K562 (cell line): ENCODE measurements at regions not wholly inside any gene's neighbourhood (a gene's known extent, or its start where the extent isn't known, plus 50 kb on each side); places are given as distances from the start of the nearest gene placed in this dataset.

Experiments used
- ATAC-seq: fragments of 200-7000 bp; cut with Tn5 transposase; 3 replicates; pipeline ENCODE4 v1.9.1; 2020; ENCODE audit warnings: moderate library complexity
- BruUV-seq: library from RNA; stranded (reverse); fragments of 400-500 nt; replicated peaks from 2 replicates; lab custom pipeline; 2021; lab: Mats Ljungman, UMichigan
- CTCF ChIA-PET: fragments of 300-600 bp; formaldehyde crosslinking; extraction: SDS; loops from one replicate; lab custom pipeline; 2021; ENCODE audit warnings: low intra/inter-chr PET ratio; lab: Yijun Ruan, JAX
- POLR2A ChIA-PET: fragments of 300-600, 350-650 bp; sonication (Branson Sonifier 250); formaldehyde crosslinking; extraction: SDS; loops from one replicate; lab custom pipeline; 2021; ENCODE audit warnings: antibody characterized with exemption, inconsistent platforms; lab: Yijun Ruan, JAX
- DNase-seq, 4 experiments: peaks; one replicate each; pipeline versions ENCODE4 v3.0.0 to v3.0.0-alpha.2; 2011 to 2018; ENCODE audit warnings: low spot score in 3 of 4, mixed read lengths in 3 of 4; ENCODE audit errors: extremely low read depth in 1 of 4
- FAIRE-seq: peaks from 2 replicates; lab custom pipeline; 2011; peaks lifted over from hg19 to GRCh38; lab: Jason Lieb, UNC
- H2AFZ ChIP-seq: 2 replicates; pipeline ENCODE4 v1.6.0; 2011; ENCODE audit warnings: low read depth, low read length, control low read depth, inconsistent platforms
- H3K27ac ChIP-seq: fragments of 200-600 bp; 3 replicates; pipeline ENCODE4 v1.8.0; 2011; ENCODE audit warnings: low read depth, mild to moderate bottlenecking, control low read depth, inconsistent platforms, low read length, moderate library complexity, mixed read lengths; ENCODE audit errors: extremely low read depth
- H3K27me3 ChIP-seq, 2 experiments: fragments of 300-600 bp in 1 of 2; 2 replicates in 1 of 2; 3 replicates in 1 of 2; pipeline versions ENCODE4 v1.6.0 to v1.8.0; 2011; ENCODE audit warnings: inconsistent platforms in 2 of 2, low read length in 2 of 2, mild to moderate bottlenecking in 1 of 2, mixed read lengths in 1 of 2, moderate library complexity in 1 of 2; ENCODE audit not compliant: control insufficient read depth in 2 of 2, insufficient read depth in 2 of 2
- H3K36me3 ChIP-seq: fragments of 300-600 bp; 3 replicates; pipeline ENCODE4 v1.8.0; 2011; ENCODE audit warnings: mild to moderate bottlenecking, low read length, inconsistent platforms; ENCODE audit not compliant: control insufficient read depth, insufficient read depth
- H3K4me1 ChIP-seq, 2 experiments: fragments of 200-600 bp in 1 of 2; replicated peaks in 1 of 2; 2 replicates in 1 of 2; 3 replicates in 1 of 2; pipeline versions ENCODE4 v1.5.1 to v1.8.0; 2011; ENCODE audit warnings: inconsistent platforms in 2 of 2, low read length in 2 of 2, mild to moderate bottlenecking in 1 of 2, mixed read lengths in 1 of 2, moderate library complexity in 1 of 2; ENCODE audit not compliant: control insufficient read depth in 2 of 2, insufficient read depth in 2 of 2
- H3K4me2 ChIP-seq: 2 replicates; pipeline ENCODE4 v1.6.1; 2011; ENCODE audit warnings: low read length, control low read depth, inconsistent platforms, mixed read lengths; ENCODE audit not compliant: insufficient read depth
- H3K4me3 ChIP-seq: fragments of 200-600 bp; sonication (generic), shearing (Covaris generic); 2 replicates; pipeline ENCODE4 v1.5.1; 2016; ENCODE audit warnings: control low read depth, inconsistent platforms
- H3K79me2 ChIP-seq: fragments of 200-600 bp; 3 replicates; pipeline ENCODE4 v1.8.0; 2011; ENCODE audit warnings: low read length, inconsistent platforms; ENCODE audit not compliant: control insufficient read depth, insufficient read depth
- H3K9ac ChIP-seq, 2 experiments: 2 replicates each; pipeline versions ENCODE4 v1.6.0 to v1.6.1; 2011; ENCODE audit warnings: low read depth in 2 of 2, low read length in 2 of 2, control low read depth in 1 of 2, inconsistent platforms in 1 of 2, mild to moderate bottlenecking in 1 of 2, mixed read lengths in 1 of 2; ENCODE audit not compliant: insufficient read depth in 1 of 2
- H3K9me1 ChIP-seq: one replicate; pipeline ENCODE4 v1.6.0; 2011; ENCODE audit warnings: inconsistent platforms, mild to moderate bottlenecking, low read length, moderate library complexity; ENCODE audit not compliant: control insufficient read depth, insufficient read depth
- H3K9me3 ChIP-seq: replicated peaks from 2 replicates; pipeline ENCODE4 v1.5.1; 2011; ENCODE audit warnings: low read depth, low read length, inconsistent platforms; ENCODE audit not compliant: control insufficient read depth, insufficient read depth
- H4K20me1 ChIP-seq: replicated peaks from 2 replicates; pipeline ENCODE4 v1.6.1; 2011; ENCODE audit warnings: low read length, inconsistent platforms, mixed read lengths; ENCODE audit not compliant: control insufficient read depth, insufficient read depth
- CREB1 ChIP-seq, 2 experiments: sonication (generic) in 1 of 2; formaldehyde crosslinking in 1 of 2; IDR thresholded peaks; 2 replicates each; pipeline versions ENCODE4 v1.6.1 to v1.8.0; 2012 to 2022; ENCODE audit warnings: inconsistent platforms in 1 of 2, mild to moderate bottlenecking in 1 of 2, missing genetic modification reagents in 1 of 2, moderate library complexity in 1 of 2
- CXXC5 ChIP-seq: fragments of 250-450 bp; sonication (Bioruptor Pico); IDR thresholded peaks from 2 replicates; pipeline ENCODE4 v1.8.0; 2022; ENCODE audit warnings: inconsistent platforms, mild to moderate bottlenecking, moderate library complexity
- HCFC1 ChIP-seq: IDR thresholded peaks from 2 replicates; pipeline ENCODE4 v1.6.1; 2012; ENCODE audit warnings: low read depth, low read length, improper control_type of control experiment
- KLF13 ChIP-seq: fragments of 450-650 bp; IDR thresholded peaks from 2 replicates; pipeline ENCODE4 v1.6.1; 2016; ENCODE audit warnings: missing genetic modification characterization, low read depth, mild to moderate bottlenecking, missing compliant biosample characterization, moderate library complexity, borderline replicate concordance
- MECOM ChIP-seq: fragments of 250-450 bp; sonication (Bioruptor Pico); IDR thresholded peaks from 2 replicates; pipeline ENCODE4 v1.8.0; 2022; ENCODE audit warnings: inconsistent platforms
- PML ChIP-seq: IDR thresholded peaks from 2 replicates; pipeline ENCODE4 v1.6.1; 2012; ENCODE audit warnings: low read length, inconsistent platforms
- TAF1 ChIP-seq: IDR thresholded peaks from 2 replicates; pipeline ENCODE4 v1.6.1; 2011; ENCODE audit warnings: mild to moderate bottlenecking, low read length, moderate library complexity; ENCODE audit not compliant: insufficient read depth, control insufficient read depth, severe bottlenecking; ENCODE audit errors: extremely low read depth
- ZNF583 ChIP-seq: fragments of 250-450 bp; sonication (Bioruptor Pico); IDR thresholded peaks from 2 replicates; pipeline ENCODE4 v1.4.0; 2020
- in situ Hi-C: fragments of 300-500 bp; cut with MboI; formaldehyde crosslinking; loops from 4 replicates; pipeline ENCODE4 v1.15.0; 2018; ENCODE audit warnings: inconsistent platforms, mixed read lengths
- intact Hi-C: fragments of 100-400 bp; cut with micrococcal nuclease; formaldehyde crosslinking; loops from 2 replicates; pipeline ENCODE4 v1.14.2; 2022
- TF ChIP-seq, protein P1 (sequence below), 2 experiments: fragments of 450-650 bp in 1 of 2; sonication (generic) in 1 of 2; formaldehyde crosslinking; conservative IDR thresholded peaks; 2 replicates each; pipeline versions ENCODE4 v1.4.0 to v1.8.1; 2020 to 2022; ENCODE audit warnings: mild to moderate bottlenecking in 1 of 2, missing genetic modification reagents in 1 of 2

DNA sequence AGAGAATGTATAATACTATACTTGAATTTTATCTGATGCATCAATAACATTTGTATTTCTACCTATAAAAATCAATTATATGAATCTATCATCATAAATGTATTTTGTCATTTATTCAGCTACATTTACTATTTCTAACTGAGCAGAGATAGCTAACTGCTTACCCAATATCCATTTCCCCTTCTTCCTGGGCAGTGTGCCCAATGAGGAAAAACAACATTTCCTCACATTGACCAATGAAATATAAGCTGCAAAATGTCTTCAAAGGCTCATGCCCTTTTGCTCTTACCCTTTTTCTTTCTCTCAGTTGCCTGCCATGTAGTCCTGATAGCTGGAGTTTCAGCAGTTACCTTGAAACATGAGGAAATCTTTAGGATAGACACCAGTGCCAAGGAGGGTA is 385.8 kb upstream of the PCSK5 start:
- no TSS peak for BruUV-seq
- Histone ChIP-seq H3K27ac (no peak overlapping the region), H2AFZ (no peak overlapping the region), H3K4me2 (no peak overlapping the region), H3K9me1 (no peaks in the 10 kb centered on the region), H3K4me1 (no peaks in the 10 kb centered on the region), H3K9me3 (no peaks in the 10 kb centered on the region), H3K36me3 (no peaks in the 10 kb centered on the region), H3K4me3 (no peak overlapping the region), H3K79me2 (no peaks in the 10 kb centered on the region), H4K20me1 (no peaks in the 10 kb centered on the region), H3K27me3 (no peaks in the 10 kb centered on the region), H3K9ac (no peak overlapping the region)
- ATAC-seq = no peak
- ChIA-PET CTCF (no interaction called here), POLR2A (no interaction called here)
- no peak for DNase-seq
- FAIRE-seq = no peak
- in situ Hi-C loops (no loop called here), intact Hi-C loops (no loop called here)
- TF ChIP-seq PML (no peak), ZNF583 (CRISPR knock-in tag) (no peak), CREB1 (IDR thresholded peaks at IDR 0.05) (no peak), CREB1 (CRISPR knock-in tag; IDR thresholded peaks at IDR 0.05) (no peak), TAF1 (no peak), MECOM (CRISPR knock-in tag) (no peak), CXXC5 (CRISPR knock-in tag) (no peak), HCFC1 (no peak), KLF13 (tag) (no peak)
- TF ChIP-seq, protein P1, sequence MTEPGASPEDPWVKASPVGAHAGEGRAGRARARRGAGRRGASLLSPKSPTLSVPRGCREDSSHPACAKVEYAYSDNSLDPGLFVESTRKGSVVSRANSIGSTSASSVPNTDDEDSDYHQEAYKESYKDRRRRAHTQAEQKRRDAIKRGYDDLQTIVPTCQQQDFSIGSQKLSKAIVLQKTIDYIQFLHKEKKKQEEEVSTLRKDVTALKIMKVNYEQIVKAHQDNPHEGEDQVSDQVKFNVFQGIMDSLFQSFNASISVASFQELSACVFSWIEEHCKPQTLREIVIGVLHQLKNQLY (CRISPR knock-in tag; conservative IDR thresholded peaks at IDR 0.05) = no peak
